ENCODE measurements at regions not wholly inside any gene's neighbourhood (a gene's known extent, or its start where the extent isn't known, plus 50 kb on each side); places are given as distances from the start of the nearest gene placed in this dataset.

DNA sequence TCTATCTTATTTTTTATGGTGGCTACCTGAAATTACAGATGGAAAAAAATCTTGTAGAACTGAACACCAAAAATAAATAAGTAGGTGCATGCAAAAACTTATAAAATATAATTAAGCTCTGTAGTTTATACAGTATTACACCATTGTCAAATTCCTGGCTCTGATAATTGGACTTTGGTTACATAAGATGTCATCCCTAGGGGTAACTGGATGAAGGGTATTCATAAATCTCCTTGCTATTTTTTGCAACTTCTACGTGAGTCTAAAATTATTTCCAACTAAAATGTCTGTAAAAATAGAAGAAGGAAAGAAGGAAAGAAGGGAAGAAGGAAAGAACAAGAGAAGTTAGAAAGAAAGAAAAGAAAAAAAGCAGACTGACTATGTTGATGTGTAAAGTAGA, 716.6 kb downstream of the BCL11B start:
- H3K9me3 ChIP-seq (ENCODE audit: low read depth, low read length) = no peaks in the 10 kb centered on the region
- H3K4me1 ChIP-seq (ENCODE audit: insufficient read depth, low read length) = no peaks in the 10 kb centered on the region
- H3K4me3 ChIP-seq (ENCODE audit: low read length) = no peak overlapping the region
- no peaks in the 10 kb centered on the region for H3K27me3 ChIP-seq (ENCODE audit: insufficient read depth, low read length)

DNA sequence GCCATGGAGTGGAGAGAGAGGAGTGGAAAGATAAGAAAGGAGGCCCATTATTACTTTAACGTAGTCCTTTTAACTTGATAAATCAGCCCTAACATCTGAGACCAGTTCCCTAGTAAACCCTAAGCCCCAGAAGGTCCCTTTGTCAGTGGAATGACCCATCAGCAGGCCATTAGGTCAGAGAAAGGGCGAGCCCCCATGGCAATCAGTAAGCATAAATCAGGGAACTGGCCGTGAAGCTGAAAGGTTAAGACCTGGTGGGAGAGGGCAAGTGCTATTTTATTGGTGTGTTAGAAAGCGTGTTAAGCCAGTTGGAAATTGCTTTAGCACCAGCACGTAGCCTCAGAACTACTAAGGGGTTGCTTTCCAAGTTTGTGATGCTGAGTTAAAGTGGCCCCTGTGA, 708.0 kb downstream of the BCL11B start:
- no peaks in the 10 kb centered on the region for H3K4me1 ChIP-seq (ENCODE audit: insufficient read depth, low read length)
- no peak overlapping the region for H3K4me3 ChIP-seq (ENCODE audit: low read length)
- no peaks in the 10 kb centered on the region for H3K27me3 ChIP-seq (ENCODE audit: insufficient read depth, low read length)
- H3K9me3 ChIP-seq (ENCODE audit: low read depth, low read length) = no peaks in the 10 kb centered on the region

DNA sequence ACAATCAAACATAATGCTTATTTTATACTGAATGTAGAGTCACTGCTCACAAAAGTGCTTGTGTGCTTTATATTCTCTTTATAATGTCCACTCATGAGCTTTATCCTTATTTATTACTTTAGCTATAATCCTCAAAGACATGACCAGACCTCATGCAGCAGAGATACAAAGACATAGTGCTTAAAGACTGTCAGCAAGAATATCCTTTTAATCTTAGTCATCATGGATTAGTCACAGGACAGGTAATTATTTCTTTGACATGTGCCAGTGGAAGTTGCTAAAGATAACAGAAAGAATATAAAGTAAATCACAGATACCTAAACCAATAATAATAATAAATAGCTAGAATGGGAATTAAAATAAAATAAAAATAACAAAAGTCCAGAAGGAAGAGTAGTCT, 707.5 kb downstream of the BCL11B start:
- Histone ChIP-seq H3K9me3 (ENCODE audit: low read depth, low read length) (no peaks in the 10 kb centered on the region), H3K4me1 (ENCODE audit: insufficient read depth, low read length) (no peaks in the 10 kb centered on the region), H3K4me3 (ENCODE audit: low read length) (no peak overlapping the region), H3K27me3 (ENCODE audit: insufficient read depth, low read length) (no peaks in the 10 kb centered on the region)

GRCh38 chr14:98571104-98571503, 700.9 kb downstream of the BCL11B start:
- no peaks in the 10 kb centered on the region for H3K4me1 ChIP-seq (ENCODE audit: insufficient read depth, low read length)
- no peaks in the 10 kb centered on the region for H3K9me3 ChIP-seq (ENCODE audit: low read depth, low read length)
- no peaks in the 10 kb centered on the region for H3K27me3 ChIP-seq (ENCODE audit: insufficient read depth, low read length)
- H3K4me3 ChIP-seq (ENCODE audit: low read length) = no peak overlapping the region

DNA sequence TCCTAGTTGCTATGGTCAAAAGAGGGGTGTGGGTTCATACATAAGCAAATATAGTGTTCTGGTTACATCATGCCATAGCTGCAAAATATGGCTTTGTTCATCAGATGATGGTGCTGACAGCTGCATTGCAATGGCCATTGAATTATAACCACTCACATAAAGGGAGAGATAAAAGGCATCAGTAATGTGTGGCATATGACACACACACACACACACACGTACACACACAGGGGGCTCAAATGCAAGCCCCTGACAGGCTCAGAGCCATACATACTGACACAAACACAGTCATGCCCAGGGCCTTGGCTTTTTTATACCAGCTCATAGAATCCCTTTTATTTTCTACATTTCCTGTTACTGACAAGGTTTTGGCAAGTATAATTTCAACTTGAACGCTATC, 698.9 kb downstream of the BCL11B start:
- Histone ChIP-seq H3K27me3 (ENCODE audit: insufficient read depth, low read length) (no peaks in the 10 kb centered on the region), H3K4me3 (ENCODE audit: low read length) (no peak overlapping the region), H3K4me1 (ENCODE audit: insufficient read depth, low read length) (no peaks in the 10 kb centered on the region), H3K9me3 (ENCODE audit: low read depth, low read length) (no peaks in the 10 kb centered on the region)

GRCh38 chr14:98576463-98576862, 695.5 kb downstream of the BCL11B start:
- Histone ChIP-seq H3K9me3 (ENCODE audit: low read depth, low read length) (no peaks in the 10 kb centered on the region), H3K4me3 (ENCODE audit: low read length) (no peak overlapping the region), H3K4me1 (ENCODE audit: insufficient read depth, low read length) (no peaks in the 10 kb centered on the region), H3K27me3 (ENCODE audit: insufficient read depth, low read length) (no peaks in the 10 kb centered on the region)

DNA sequence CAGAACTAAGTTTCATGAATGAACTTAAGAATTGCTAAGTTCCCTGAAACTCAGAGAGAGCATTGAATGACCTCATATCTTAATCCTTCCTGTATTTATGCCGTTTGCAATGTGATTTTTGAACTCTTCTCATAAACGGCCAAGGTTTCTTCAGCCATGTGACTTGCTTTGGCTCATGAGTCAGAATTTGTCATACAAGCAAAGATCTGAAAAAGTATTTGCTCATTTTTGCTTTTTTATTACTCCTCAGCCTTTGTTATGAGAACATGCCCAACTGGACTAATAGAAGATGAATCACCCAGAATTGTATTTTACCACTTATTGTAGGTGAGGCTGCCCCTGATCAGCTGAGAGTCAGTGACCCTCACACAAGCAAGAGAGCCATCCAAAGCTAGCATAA, 693.8 kb downstream of the BCL11B start:
- Histone ChIP-seq H3K9me3 (ENCODE audit: low read depth, low read length) (no peaks in the 10 kb centered on the region), H3K4me1 (ENCODE audit: insufficient read depth, low read length) (no peaks in the 10 kb centered on the region), H3K4me3 (ENCODE audit: low read length) (no peak overlapping the region), H3K27me3 (ENCODE audit: insufficient read depth, low read length) (no peaks in the 10 kb centered on the region)

- H3K9me3 ChIP-seq (ENCODE audit: low read depth, low read length) = no peaks in the 10 kb centered on the region
- H3K4me1 ChIP-seq (ENCODE audit: insufficient read depth, low read length) = no peaks in the 10 kb centered on the region
- H3K4me3 ChIP-seq (ENCODE audit: low read length) = no peak overlapping the region
- H3K27me3 ChIP-seq (ENCODE audit: insufficient read depth, low read length) = no peaks in the 10 kb centered on the region
Observed at GRCh38 chr14:98579140-98579539, 692.9 kb downstream of the BCL11B start.

- Histone ChIP-seq H3K27me3 (ENCODE audit: insufficient read depth, low read length) (no peaks in the 10 kb centered on the region), H3K4me1 (ENCODE audit: insufficient read depth, low read length) (no peaks in the 10 kb centered on the region), H3K4me3 (ENCODE audit: low read length) (no peak overlapping the region), H3K9me3 (ENCODE audit: low read depth, low read length) (no peaks in the 10 kb centered on the region)
Observed at GRCh38 chr14:98580131-98580678, 691.8 kb downstream of the BCL11B start.

DNA sequence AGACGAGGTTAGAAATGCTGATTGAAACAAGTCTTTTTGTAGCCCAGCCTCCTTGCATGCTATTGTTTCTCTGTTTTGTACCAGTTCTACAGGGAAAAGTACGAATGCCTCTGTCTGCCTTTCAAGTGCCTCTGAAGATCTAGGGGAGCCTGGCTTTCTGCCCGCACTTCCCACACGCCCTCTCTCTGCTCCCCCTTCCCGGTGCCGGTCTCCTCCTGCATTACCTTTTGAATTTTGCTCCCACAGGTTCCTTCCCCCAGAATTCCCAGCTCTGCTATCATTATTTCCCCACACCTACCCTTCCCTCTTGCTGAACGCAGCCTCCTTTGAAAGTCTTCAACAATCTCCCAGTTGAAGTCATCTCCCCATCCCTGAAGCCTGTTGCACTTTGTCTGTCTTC, 689.7 kb downstream of the BCL11B start:
- H3K4me3 ChIP-seq (ENCODE audit: low read length) = no peak overlapping the region
- H3K9me3 ChIP-seq (ENCODE audit: low read depth, low read length) = no peaks in the 10 kb centered on the region
- H3K27me3 ChIP-seq (ENCODE audit: insufficient read depth, low read length) = no peaks in the 10 kb centered on the region
- H3K4me1 ChIP-seq (ENCODE audit: insufficient read depth, low read length) = no peaks in the 10 kb centered on the region

- Histone ChIP-seq H3K27me3 (ENCODE audit: insufficient read depth, low read length) (no peaks in the 10 kb centered on the region), H3K4me3 (ENCODE audit: low read length) (no peak overlapping the region), H3K9me3 (ENCODE audit: low read depth, low read length) (no peaks in the 10 kb centered on the region), H3K4me1 (ENCODE audit: insufficient read depth, low read length) (no peaks in the 10 kb centered on the region)
Observed at GRCh38 chr14:98591161-98591560, 680.8 kb downstream of the BCL11B start.

DNA sequence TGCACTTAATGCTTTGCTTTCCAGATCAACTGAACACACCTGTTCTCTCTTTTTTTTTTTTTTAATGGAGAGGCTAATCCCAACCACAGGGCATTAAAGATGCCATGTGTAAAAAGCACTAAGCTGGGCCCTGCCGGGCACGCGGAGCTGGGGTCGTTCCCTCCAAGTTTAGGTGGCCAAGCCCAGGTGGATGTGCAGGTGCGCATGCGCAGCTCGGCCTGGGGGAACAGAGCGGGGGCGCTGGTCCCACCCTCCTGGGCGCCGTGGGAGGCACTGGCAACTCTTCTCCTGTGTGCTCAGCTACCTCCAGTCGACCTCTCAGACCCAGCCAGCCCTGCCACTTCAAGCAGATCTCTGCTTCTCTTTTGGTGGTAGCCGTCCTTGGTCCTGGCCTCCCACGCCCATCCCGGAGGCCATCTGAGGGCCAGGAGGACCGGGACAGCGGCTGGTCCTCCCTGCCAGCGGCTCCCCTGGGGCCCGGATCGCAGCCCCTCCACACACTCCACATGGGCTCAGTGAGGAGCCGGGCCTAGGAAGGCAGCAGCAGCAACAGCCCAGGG, 679.3 kb downstream of the BCL11B start:
- no peaks in the 10 kb centered on the region for H3K27me3 ChIP-seq (ENCODE audit: insufficient read depth, low read length)
- H3K9me3 ChIP-seq (ENCODE audit: low read depth, low read length) = peaks cover 7% of the 10 kb centered on the region
- no peaks in the 10 kb centered on the region for H3K4me1 ChIP-seq (ENCODE audit: insufficient read depth, low read length)
- no peak overlapping the region for H3K4me3 ChIP-seq (ENCODE audit: low read length)

- no peak overlapping the region for H3K4me3 ChIP-seq (ENCODE audit: low read length)
- H3K9me3 ChIP-seq (ENCODE audit: low read depth, low read length) = peaks cover 7% of the 10 kb centered on the region
- no peaks in the 10 kb centered on the region for H3K4me1 ChIP-seq (ENCODE audit: insufficient read depth, low read length)
- no peaks in the 10 kb centered on the region for H3K27me3 ChIP-seq (ENCODE audit: insufficient read depth, low read length)
Observed at GRCh38 chr14:98593361-98593761, 678.6 kb downstream of the BCL11B start.

DNA sequence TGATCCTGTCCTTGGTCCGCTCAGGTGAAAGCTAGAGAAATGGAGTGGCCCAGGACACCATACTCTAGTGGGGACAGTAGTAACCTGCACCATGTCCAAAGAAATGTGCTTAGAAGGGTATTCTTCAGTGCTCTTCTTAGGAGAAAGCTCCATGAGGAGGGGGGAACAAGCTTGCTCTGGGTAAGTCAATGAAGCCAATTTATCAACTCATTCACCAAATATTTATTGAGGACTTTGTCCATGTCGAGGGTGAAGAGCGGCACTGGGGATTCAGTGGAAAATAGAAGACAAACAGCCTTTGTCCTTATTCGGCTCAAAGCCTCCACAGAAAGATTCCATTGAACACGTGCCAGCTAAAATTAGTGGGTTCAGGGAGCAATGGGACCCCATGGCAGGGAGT, 677.8 kb downstream of the BCL11B start:
- peaks cover 7% of the 10 kb centered on the region for H3K9me3 ChIP-seq (ENCODE audit: low read depth, low read length)
- H3K4me1 ChIP-seq (ENCODE audit: insufficient read depth, low read length) = no peaks in the 10 kb centered on the region
- H3K27me3 ChIP-seq (ENCODE audit: insufficient read depth, low read length) = no peaks in the 10 kb centered on the region
- H3K4me3 ChIP-seq (ENCODE audit: low read length) = no peak overlapping the region

GRCh38 chr14:98598576-98598975, 673.4 kb downstream of the BCL11B start:
- Histone ChIP-seq H3K27me3 (ENCODE audit: insufficient read depth, low read length) (no peaks in the 10 kb centered on the region), H3K4me1 (ENCODE audit: insufficient read depth, low read length) (no peaks in the 10 kb centered on the region), H3K9me3 (ENCODE audit: low read depth, low read length) (peaks cover 7% of the 10 kb centered on the region), H3K4me3 (ENCODE audit: low read length) (no peak overlapping the region)

DNA sequence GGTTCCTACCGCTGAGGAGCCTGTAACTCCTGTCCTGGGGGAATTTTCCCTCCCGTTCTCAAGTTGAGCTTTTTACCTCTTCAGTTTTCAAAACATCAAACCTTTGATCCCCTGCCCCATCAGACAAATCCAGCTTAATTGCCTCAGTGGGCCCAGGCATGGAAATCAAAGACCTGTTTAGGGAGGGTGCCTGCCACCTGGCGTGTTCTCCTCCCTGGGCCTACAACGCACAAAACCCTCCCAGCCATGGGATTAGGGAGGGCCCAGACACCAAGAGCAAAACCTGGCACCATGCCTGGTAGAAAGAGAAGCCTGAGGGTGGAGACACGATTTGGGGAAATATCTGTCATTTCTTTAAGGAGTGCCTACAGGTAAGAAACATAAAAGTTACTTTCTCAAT, 672.9 kb downstream of the BCL11B start:
- H3K4me1 ChIP-seq (ENCODE audit: insufficient read depth, low read length) = no peaks in the 10 kb centered on the region
- H3K4me3 ChIP-seq (ENCODE audit: low read length) = no peak overlapping the region
- H3K9me3 ChIP-seq (ENCODE audit: low read depth, low read length) = peaks cover 7% of the 10 kb centered on the region
- no peaks in the 10 kb centered on the region for H3K27me3 ChIP-seq (ENCODE audit: insufficient read depth, low read length)
